SK-N-SH (cell line): ENCODE measurements at regions not wholly inside any gene's neighbourhood (a gene's known extent, or its start where the extent isn't known, plus 50 kb on each side); places are given as distances from the start of the nearest gene placed in this dataset.

Experiments
- CHD2 ChIP-seq: fragments of 150-350 bp; IDR thresholded peaks from 2 replicates; pipeline ENCODE4 v1.6.1; 2018; ENCODE audit warnings: low read length; ENCODE audit not compliant: partially characterized antibody
- CTCF ChIP-seq: fragments of 200-600 bp; sonication (generic); IDR thresholded peaks from 2 replicates; pipeline ENCODE4 v1.6.1; 2017; ENCODE audit warnings: antibody characterized with exemption, mild to moderate bottlenecking, moderate library complexity
- GABPA ChIP-seq: IDR thresholded peaks from 2 replicates; pipeline ENCODE4 v1.4.0; 2012; ENCODE audit warnings: low read depth, mild to moderate bottlenecking
- GATA2 ChIP-seq: sonication (generic); formaldehyde crosslinking; IDR thresholded peaks from 2 replicates; pipeline ENCODE4 v1.5.0; 2020; ENCODE audit warnings: mild to moderate bottlenecking, missing genetic modification reagents
- MAX ChIP-seq: IDR thresholded peaks from 2 replicates; pipeline ENCODE4 v1.4.0; 2012; ENCODE audit warnings: low read depth
- POLR2AphosphoS5 ChIP-seq: IDR thresholded peaks from 2 replicates; pipeline ENCODE4 v1.6.1; 2012; ENCODE audit warnings: low read depth, low read length
- RCOR1 ChIP-seq: fragments of 150-350 bp; IDR thresholded peaks from 2 replicates; pipeline ENCODE4 v1.6.1; 2017; ENCODE audit warnings: antibody characterized with exemption, low read length
- USF2 ChIP-seq: fragments of 150-350 bp; IDR thresholded peaks from 2 replicates; pipeline ENCODE4 v1.6.1; 2017; ENCODE audit warnings: antibody characterized with exemption, low read length, low read depth, borderline replicate concordance
- YY1 ChIP-seq: IDR thresholded peaks from 2 replicates; pipeline ENCODE4 v1.4.0; 2012; ENCODE audit warnings: low read depth, mild to moderate bottlenecking

GRCh38 chr3:115500795-115501194 is 122.5 kb upstream of the GAP43 start:
- no peak for TF ChIP-seq CTCF
- TF ChIP-seq POLR2AphosphoS5, result no peak
- no peak for TF ChIP-seq USF2
- no peak for TF ChIP-seq MAX
- no peak for TF ChIP-seq GABPA
- no peak for TF ChIP-seq CHD2
- TF ChIP-seq YY1, result no peak
- no peak for TF ChIP-seq GATA2 (CRISPR knock-in tag)
- 0 out of 2 replicates have a peak, but pooled peaks have one; percentile 27 for TF ChIP-seq RCOR1
